SH-SY5Y (cell line): ENCODE measurements at regions not wholly inside any gene's neighbourhood (a gene's known extent, or its start where the extent isn't known, plus 50 kb on each side); places are given as distances from the start of the nearest gene placed in this dataset.

Source experiments
- GATA2 ChIP-seq: IDR thresholded peaks from 2 replicates; pipeline ENCODE4 v1.6.1; 2011; ENCODE audit warnings: mild to moderate bottlenecking, low read depth, low read length
- GATA3 ChIP-seq: IDR thresholded peaks from 2 replicates; pipeline ENCODE4 v1.6.1; 2011; ENCODE audit warnings: low read depth, mild to moderate bottlenecking, low read length, moderate library complexity

DNA sequence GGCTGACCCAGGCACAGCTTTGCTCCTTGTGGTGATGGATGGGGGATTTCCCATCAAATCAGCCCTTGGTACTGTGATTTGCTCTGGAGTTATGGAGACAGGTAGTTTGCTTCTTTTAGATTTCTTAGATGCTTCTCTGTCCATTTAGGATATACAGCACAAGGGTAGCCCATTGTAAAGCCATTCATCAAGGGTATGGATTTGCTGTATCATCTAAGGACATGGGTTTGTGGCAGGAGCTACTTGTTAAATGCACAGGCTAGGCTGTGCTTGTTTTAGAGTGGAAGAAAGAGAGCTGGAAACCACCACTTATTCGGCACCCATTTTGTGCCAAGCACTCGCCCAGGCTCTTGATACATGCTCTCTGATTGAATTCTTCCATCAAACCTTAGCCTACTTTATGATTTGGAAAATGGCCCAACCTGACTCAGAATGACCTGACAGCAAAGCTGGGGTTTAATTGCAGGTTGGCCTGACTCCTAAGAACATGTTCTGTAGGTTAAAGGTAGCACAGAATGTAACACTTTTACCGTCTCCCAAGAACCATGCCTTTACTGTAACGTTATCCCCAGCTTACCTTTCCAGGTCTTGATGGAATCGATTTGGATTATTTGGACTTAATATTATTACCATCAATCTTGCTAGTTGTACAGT lies 168.0 kb downstream of the SNX10 start:
- TF ChIP-seq GATA2 (no peak), GATA3 (no peak)
